Stomach (tissue), 4 donors: ENCODE measurements at regions not wholly inside any gene's neighbourhood (a gene's known extent, or its start where the extent isn't known, plus 50 kb on each side); places are given as distances from the start of the nearest gene placed in this dataset.

Experiments
- POLR2A ChIP-seq, 4 donors: fragments of 450-650 bp; IDR thresholded peaks; one replicate each; pipeline ENCODE4 v1.6.1; 2016; ENCODE audit warnings: antibody characterized with exemption in 4 of 4, control low read depth in 2 of 4, mild to moderate bottlenecking in 1 of 4, moderate library complexity in 1 of 4
- POLR2AphosphoS5 ChIP-seq, 3 donors: sonication (generic); formaldehyde crosslinking; IDR thresholded peaks; one replicate each; pipeline ENCODE4 v1.6.1; 2016; ENCODE audit warnings: antibody characterized with exemption in 3 of 3

DNA sequence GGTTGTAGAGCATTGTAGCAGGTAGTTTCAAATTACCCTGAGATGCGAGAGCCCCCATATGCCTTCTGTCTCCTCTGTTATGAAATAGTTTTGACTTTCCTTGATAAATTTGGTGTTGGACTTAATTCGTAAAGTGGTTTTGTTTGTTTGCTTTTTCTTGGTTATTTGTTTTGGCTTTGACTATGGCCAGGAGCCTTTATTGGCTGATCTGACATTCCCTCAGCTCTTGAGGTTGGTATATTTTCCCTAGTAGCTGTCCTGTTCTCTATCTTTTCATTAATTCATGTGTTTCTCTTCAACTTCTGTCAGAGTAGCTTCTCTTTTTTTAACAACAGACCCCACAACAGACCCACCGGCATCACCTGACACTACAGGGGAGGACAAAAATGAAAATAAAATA lies 457.4 kb upstream of the MANEA start:
- TF ChIP-seq POLR2AphosphoS5 (IDR thresholded peaks at IDR 0.05), result no peak
- no peak for TF ChIP-seq POLR2A (IDR thresholded peaks at IDR 0.05)
